ENCODE measurements at regions not wholly inside any gene's neighbourhood (a gene's known extent, or its start where the extent isn't known, plus 50 kb on each side); places are given as distances from the start of the nearest gene placed in this dataset.

GRCh38 chr9:13971966-13972655 lies 341.8 kb downstream of the NFIB start:
- Mint-ChIP-seq H3K27ac (no peak overlapping the region), H3K9me3 (no peaks in the 10 kb centered on the region), H3K27me3 (no peaks in the 10 kb centered on the region), H3K4me3 (no peak overlapping the region), H3K4me1 (ENCODE audit: unreplicated experiment) (peaks cover 48% of the 10 kb centered on the region), H3K36me3 (no peaks in the 10 kb centered on the region)
- TF ChIP-seq, protein P1, sequence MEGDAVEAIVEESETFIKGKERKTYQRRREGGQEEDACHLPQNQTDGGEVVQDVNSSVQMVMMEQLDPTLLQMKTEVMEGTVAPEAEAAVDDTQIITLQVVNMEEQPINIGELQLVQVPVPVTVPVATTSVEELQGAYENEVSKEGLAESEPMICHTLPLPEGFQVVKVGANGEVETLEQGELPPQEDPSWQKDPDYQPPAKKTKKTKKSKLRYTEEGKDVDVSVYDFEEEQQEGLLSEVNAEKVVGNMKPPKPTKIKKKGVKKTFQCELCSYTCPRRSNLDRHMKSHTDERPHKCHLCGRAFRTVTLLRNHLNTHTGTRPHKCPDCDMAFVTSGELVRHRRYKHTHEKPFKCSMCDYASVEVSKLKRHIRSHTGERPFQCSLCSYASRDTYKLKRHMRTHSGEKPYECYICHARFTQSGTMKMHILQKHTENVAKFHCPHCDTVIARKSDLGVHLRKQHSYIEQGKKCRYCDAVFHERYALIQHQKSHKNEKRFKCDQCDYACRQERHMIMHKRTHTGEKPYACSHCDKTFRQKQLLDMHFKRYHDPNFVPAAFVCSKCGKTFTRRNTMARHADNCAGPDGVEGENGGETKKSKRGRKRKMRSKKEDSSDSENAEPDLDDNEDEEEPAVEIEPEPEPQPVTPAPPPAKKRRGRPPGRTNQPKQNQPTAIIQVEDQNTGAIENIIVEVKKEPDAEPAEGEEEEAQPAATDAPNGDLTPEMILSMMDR (conservative IDR thresholded peaks at IDR 0.05) = no peak
- DNase-seq (ENCODE audit: extremely low spot score, unreplicated experiment) = no peak

- no peak for DNase-seq (ENCODE audit: extremely low spot score, unreplicated experiment)
- H3K27ac Mint-ChIP-seq = peak overlapping the region; percentile 20
- no peaks in the 10 kb centered on the region for H3K9me3 Mint-ChIP-seq
- H3K27me3 Mint-ChIP-seq = no peaks in the 10 kb centered on the region
- H3K4me3 Mint-ChIP-seq = no peak overlapping the region
- H3K4me1 Mint-ChIP-seq (ENCODE audit: unreplicated experiment) = peaks cover 46% of the 10 kb centered on the region
- TF ChIP-seq, protein P1 (conservative IDR thresholded peaks at IDR 0.05) = no peak
- no peaks in the 10 kb centered on the region for H3K36me3 Mint-ChIP-seq
Measured at GRCh38 chr9:13971415-13971814, 342.5 kb downstream of the NFIB start.

GRCh38 chr9:13970426-13970825 lies 343.5 kb downstream of the NFIB start:
- H3K27ac Mint-ChIP-seq = no peak overlapping the region
- no peaks in the 10 kb centered on the region for H3K27me3 Mint-ChIP-seq

DNA sequence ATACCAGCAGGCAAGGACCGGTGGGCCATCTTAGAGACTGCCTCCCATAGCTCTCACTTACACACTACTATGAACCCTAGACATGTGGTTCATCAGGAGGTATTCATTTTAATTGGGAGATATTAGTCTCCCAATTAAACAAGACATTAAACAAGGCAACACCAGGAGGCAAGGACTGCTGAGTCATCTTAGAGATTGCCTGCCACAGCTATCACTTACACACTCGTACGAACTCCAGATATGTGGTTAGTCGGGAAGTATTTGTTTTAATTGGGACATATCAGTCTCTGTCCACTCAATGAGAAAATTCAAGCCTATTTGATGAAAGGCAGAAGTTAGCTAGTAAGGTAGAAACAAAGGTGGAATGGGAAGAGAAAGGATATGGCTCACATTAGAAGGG lies 343.9 kb downstream of the NFIB start:
- Mint-ChIP-seq H3K27ac (no peak overlapping the region), H3K27me3 (no peaks in the 10 kb centered on the region), H3K4me1 (ENCODE audit: unreplicated experiment) (peaks cover 39% of the 10 kb centered on the region), H3K36me3 (no peaks in the 10 kb centered on the region), H3K4me3 (no peak overlapping the region), H3K9me3 (no peaks in the 10 kb centered on the region)
- TF ChIP-seq, protein P1 (conservative IDR thresholded peaks at IDR 0.05) = no peak
- no peak for DNase-seq (ENCODE audit: extremely low spot score, unreplicated experiment)

More at GRCh38 chr9:13970426-13970825, 343.5 kb downstream of the NFIB start:
- TF ChIP-seq, protein P1 (conservative IDR thresholded peaks at IDR 0.05) = no peak
- Mint-ChIP-seq H3K4me3 (no peak overlapping the region), H3K36me3 (no peaks in the 10 kb centered on the region), H3K9me3 (no peaks in the 10 kb centered on the region), H3K4me1 (ENCODE audit: unreplicated experiment) (peaks cover 39% of the 10 kb centered on the region)
- DNase-seq (ENCODE audit: extremely low spot score, unreplicated experiment) = no peak

DNA sequence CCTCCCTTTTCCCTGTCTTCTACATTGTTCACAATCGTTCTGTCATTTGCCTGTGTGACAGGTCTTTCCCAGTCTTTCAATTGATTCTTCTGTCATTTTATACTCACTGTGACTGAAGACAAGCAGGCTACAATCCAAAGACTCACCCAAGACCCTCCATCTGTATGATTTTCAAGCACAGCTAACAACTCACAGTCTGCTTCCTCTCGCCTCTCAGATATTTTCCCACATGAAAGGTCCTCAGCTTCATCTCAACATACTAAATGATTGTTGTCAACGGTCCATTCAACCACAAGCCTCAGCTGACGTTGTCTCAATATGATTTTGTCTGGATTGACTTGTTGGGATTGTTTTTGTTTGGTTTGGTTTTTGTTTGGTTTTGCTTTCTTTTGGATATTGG lies 346.5 kb downstream of the NFIB start:
- H3K9me3 Mint-ChIP-seq = no peaks in the 10 kb centered on the region
- no peaks in the 10 kb centered on the region for H3K36me3 Mint-ChIP-seq
- H3K4me3 Mint-ChIP-seq = no peak overlapping the region
- H3K27me3 Mint-ChIP-seq = no peaks in the 10 kb centered on the region
- no peak for DNase-seq (ENCODE audit: extremely low spot score, unreplicated experiment)
- TF ChIP-seq, protein P1 (conservative IDR thresholded peaks at IDR 0.05) = no peak
- no peak overlapping the region for H3K27ac Mint-ChIP-seq
- H3K4me1 Mint-ChIP-seq (ENCODE audit: unreplicated experiment) = peaks cover 37% of the 10 kb centered on the region
